Stimulated activated memory B cell treated with anti-CD40 and anti-IgM and Interleukin-4, amounts not matched to agents 10 μg/mL and 1 μg/mL and 100 μg/mL, for 72 hours (primary cell): ENCODE measurements at regions not wholly inside any gene's neighbourhood (a gene's known extent, or its start where the extent isn't known, plus 50 kb on each side); places are given as distances from the start of the nearest gene placed in this dataset.
"Not testable (repeated sequence)": the region's sequence is repeated elsewhere in the genome, so short reads cannot be mapped to it uniquely, and the experiment has no call there.

ENCODE experiments used
- ATAC-seq: fragments of 150-1000 bp; cut with Tn5 transposase; 2 replicates; pipeline ENCODE4 v1.10.0; 2021
- H3K27ac Mint-ChIP-seq: one replicate; pipeline ENCODE4 v1.8.0; 2022; ENCODE audit warnings: mild to moderate bottlenecking, mixed read lengths
- H3K27me3 Mint-ChIP-seq: one replicate; pipeline ENCODE4 v1.8.0; 2022; ENCODE audit warnings: mixed read lengths
- H3K36me3 Mint-ChIP-seq: one replicate; pipeline ENCODE4 v1.8.0; 2022; ENCODE audit warnings: mixed read lengths
- H3K4me1 Mint-ChIP-seq: one replicate; pipeline ENCODE4 v1.8.0; 2022; ENCODE audit warnings: mixed read lengths
- H3K4me3 Mint-ChIP-seq: one replicate; pipeline ENCODE4 v1.8.0; 2022; ENCODE audit warnings: mild to moderate bottlenecking, moderate library complexity, mixed read lengths
- H3K9me3 Mint-ChIP-seq: one replicate; pipeline ENCODE4 v1.8.0; 2022; ENCODE audit warnings: mixed read lengths

DNA sequence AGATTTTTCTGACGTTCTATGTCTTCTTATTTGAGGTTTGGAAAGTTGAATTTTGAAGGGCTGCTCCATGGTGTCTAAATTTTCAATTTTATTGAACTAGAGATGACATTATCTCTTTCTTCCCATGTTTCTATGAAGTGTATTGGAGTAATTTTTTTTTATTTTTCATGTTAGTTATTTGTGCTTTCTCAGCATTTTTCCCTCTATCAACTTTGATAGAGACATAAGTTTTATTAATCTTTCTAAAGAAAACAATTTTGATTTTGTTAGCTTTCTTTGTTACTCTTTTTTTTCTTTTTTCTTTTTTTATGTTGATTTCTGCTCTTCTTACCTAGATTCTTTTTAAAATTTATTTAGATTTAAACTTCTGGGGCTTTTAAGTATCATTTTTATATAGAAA lies 1694.8 kb downstream of the PCDH9 start:
- Mint-ChIP-seq H3K36me3 (no peaks in the 10 kb centered on the region), H3K27me3 (no peaks in the 10 kb centered on the region), H3K4me1 (no peaks in the 10 kb centered on the region), H3K27ac (no peak overlapping the region), H3K4me3 (no peak overlapping the region), H3K9me3 (peaks cover 3% of the 10 kb centered on the region)
- no peak for ATAC-seq

DNA sequence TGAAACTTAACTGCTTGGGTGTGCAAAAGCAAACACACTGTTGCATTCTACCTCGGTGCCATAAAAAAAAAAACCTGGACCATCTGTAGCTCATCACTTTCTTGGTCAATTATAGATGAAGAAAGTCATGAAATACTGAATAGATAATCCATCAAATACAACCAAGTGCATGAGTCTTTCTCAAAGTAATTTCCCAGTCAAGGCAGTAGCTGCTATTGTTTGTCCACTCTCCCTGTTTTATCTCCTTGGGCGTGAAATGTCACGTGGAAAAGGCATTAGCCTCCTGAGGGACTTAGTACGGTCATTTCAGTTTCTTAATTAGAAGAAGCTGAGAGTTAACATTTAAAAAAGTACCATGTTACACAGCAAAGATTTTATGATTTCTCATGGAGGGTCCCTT lies 1697.9 kb downstream of the PCDH9 start:
- no peaks in the 10 kb centered on the region for H3K27me3 Mint-ChIP-seq
- H3K36me3 Mint-ChIP-seq: no peaks in the 10 kb centered on the region
- no peak overlapping the region for H3K4me3 Mint-ChIP-seq
- H3K9me3 Mint-ChIP-seq: peaks cover 11% of the 10 kb centered on the region
- ATAC-seq: no peak
- H3K27ac Mint-ChIP-seq: no peak overlapping the region
- H3K4me1 Mint-ChIP-seq: no peaks in the 10 kb centered on the region

DNA sequence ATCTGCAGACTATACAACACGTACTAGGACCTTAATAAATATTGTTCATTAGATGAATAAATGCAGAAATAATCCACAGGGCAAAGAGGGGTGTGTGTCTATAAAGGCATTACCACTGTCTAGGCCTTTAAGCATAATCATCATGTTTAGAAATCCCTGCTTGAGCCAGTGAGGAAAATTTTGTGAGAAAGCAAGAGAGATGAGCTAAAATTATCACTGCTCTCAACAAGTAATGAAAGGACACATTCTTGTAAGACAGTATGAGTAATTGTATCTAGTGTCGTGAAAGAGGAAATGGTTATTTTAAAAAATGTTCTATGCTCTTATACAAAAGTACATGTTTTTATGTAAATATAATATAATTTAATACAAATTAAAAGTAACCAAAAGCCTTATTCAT lies 1699.4 kb downstream of the PCDH9 start:
- Mint-ChIP-seq H3K36me3 (no peaks in the 10 kb centered on the region), H3K4me3 (no peak overlapping the region), H3K27me3 (no peaks in the 10 kb centered on the region), H3K27ac (no peak overlapping the region), H3K9me3 (peaks cover 14% of the 10 kb centered on the region), H3K4me1 (no peaks in the 10 kb centered on the region)
- ATAC-seq: no peak

DNA sequence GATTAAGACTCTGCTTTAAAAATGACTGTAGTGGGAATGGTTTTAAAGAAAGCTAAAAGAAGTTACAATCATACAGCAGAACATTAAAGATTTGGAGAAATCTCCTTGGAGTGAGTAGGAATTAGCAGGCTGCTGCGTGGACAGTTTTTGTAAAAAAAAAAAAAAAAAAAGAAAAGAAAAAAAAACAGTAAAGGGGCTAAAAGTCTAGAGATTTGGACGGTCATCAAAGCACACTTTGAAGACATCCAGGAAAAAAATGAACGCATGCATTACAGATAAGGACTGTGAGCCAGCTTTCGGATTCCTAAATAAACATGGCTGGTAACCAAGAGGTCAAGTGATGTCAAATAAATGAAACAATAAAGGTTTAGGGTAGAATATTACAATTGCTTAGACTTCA lies 1700.6 kb downstream of the PCDH9 start:
- Mint-ChIP-seq H3K36me3 (no peaks in the 10 kb centered on the region), H3K4me3 (no peak overlapping the region), H3K27me3 (no peaks in the 10 kb centered on the region), H3K9me3 (peaks cover 20% of the 10 kb centered on the region), H3K4me1 (no peaks in the 10 kb centered on the region), H3K27ac (no peak overlapping the region)
- no peak for ATAC-seq

DNA sequence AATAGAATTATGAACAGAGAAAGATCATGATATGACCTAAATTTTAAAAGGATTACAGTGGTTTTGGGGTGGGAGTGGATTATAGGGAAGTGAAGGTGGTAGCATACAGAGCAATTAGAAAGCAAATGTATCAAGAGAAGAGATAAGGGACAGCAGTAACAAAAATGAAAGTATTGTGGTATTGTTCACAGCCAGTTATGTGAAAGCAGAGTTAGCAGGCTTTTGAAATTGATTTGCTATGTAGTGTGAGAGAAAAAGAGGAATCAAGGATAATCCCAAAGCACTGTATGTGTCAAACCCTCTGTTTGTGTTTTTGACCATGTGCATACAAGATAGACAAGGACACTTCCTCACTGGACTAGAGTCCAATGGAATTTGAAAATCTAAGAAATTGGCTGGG lies 1721.4 kb downstream of the PCDH9 start:
- Mint-ChIP-seq H3K27me3 (no peaks in the 10 kb centered on the region), H3K9me3 (peaks cover 6% of the 10 kb centered on the region), H3K27ac (no peak overlapping the region), H3K4me3 (no peak overlapping the region), H3K4me1 (no peaks in the 10 kb centered on the region), H3K36me3 (no peaks in the 10 kb centered on the region)
- ATAC-seq: no peak

DNA sequence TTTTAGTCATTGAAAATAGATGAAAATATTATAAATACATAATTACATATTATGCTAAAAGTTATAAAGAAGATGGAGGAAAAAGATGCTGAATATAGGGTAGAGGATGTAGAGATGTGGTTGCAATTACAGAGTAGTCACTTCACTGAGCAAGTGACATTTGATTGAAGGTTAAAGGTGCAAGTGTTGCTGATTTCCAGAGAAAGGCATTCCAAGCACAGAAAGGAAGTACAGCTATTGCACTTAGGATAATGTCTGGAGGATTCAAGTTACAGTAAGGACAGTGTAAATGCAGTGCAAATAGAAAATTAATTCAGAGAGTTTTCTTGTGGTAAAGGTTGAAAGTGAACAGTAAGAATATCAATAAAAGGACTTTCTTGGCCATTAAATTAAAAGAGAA lies 1721.8 kb downstream of the PCDH9 start:
- H3K27ac Mint-ChIP-seq: no peak overlapping the region
- no peaks in the 10 kb centered on the region for H3K36me3 Mint-ChIP-seq
- no peaks in the 10 kb centered on the region for H3K27me3 Mint-ChIP-seq
- no peaks in the 10 kb centered on the region for H3K4me1 Mint-ChIP-seq
- H3K4me3 Mint-ChIP-seq: no peak overlapping the region
- peaks cover 5% of the 10 kb centered on the region for H3K9me3 Mint-ChIP-seq
- ATAC-seq: no peak

DNA sequence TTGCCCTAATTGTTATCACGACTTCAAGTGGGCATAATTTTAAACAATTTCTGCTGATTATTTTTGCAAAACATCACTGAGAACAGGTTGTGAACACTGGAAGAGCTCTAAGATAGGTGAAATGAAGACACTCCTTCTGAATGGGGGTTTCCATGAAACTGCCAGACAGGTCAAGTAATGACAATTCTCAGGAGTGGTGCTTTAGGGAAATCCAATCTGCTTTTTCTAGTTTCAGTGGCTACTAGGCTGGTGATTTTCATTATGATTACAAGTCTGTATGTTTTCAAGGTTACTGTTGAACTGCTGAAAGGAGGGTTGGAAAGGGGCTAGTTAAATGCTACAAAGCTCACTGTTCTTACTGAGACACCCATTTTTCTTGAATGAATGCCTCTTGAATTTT lies 1724.2 kb downstream of the PCDH9 start:
- no peak overlapping the region for H3K4me3 Mint-ChIP-seq
- H3K9me3 Mint-ChIP-seq: peaks cover 6% of the 10 kb centered on the region
- no peaks in the 10 kb centered on the region for H3K27me3 Mint-ChIP-seq
- no peaks in the 10 kb centered on the region for H3K36me3 Mint-ChIP-seq
- ATAC-seq: no peak
- H3K4me1 Mint-ChIP-seq: no peaks in the 10 kb centered on the region
- no peak overlapping the region for H3K27ac Mint-ChIP-seq

DNA sequence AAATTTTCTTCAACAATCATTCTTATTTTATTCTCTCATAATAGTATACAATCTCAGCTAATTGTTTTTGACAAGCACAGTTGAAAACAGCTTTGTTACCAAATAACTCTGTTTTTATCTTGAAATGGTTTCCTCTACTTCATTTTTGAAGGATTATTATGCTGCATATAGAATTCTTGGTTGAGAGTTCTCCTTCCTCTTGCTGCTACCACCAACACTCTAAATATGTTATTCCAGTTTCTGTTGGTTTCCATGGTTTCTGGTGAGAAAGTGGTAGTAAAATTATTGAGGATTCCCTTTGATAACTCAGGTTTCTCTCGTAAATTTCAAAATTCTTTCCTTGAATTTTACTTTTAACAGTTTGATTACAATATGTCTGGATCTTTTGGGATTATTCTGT lies 1725.9 kb downstream of the PCDH9 start:
- H3K27me3 Mint-ChIP-seq: no peaks in the 10 kb centered on the region
- H3K4me3 Mint-ChIP-seq: no peak overlapping the region
- H3K27ac Mint-ChIP-seq: no peak overlapping the region
- H3K9me3 Mint-ChIP-seq: peaks cover 6% of the 10 kb centered on the region
- H3K36me3 Mint-ChIP-seq: no peaks in the 10 kb centered on the region
- no peaks in the 10 kb centered on the region for H3K4me1 Mint-ChIP-seq
- no peak for ATAC-seq

DNA sequence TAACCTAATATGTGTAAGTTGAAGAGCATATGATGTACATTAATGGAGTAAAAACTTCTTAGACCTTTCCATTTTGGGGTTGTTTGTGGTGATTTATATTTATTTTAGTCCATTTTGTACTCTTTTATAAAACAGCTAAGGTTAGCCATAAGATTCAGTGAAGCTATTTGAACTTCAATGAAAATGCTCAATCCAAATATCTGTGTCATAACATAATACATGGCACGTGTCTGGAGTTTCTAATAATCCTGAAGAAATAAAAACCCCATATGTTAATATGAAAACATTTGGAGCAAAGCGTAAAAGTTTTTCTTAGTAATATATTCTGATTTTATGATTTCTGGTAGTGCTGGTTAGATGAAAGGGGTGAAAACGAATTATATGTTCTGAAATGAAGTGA lies 1729.7 kb downstream of the PCDH9 start:
- no peak for ATAC-seq
- Mint-ChIP-seq H3K36me3 (no peaks in the 10 kb centered on the region), H3K27ac (no peak overlapping the region), H3K9me3 (peaks cover 6% of the 10 kb centered on the region), H3K4me1 (no peaks in the 10 kb centered on the region), H3K27me3 (no peaks in the 10 kb centered on the region), H3K4me3 (no peak overlapping the region)

DNA sequence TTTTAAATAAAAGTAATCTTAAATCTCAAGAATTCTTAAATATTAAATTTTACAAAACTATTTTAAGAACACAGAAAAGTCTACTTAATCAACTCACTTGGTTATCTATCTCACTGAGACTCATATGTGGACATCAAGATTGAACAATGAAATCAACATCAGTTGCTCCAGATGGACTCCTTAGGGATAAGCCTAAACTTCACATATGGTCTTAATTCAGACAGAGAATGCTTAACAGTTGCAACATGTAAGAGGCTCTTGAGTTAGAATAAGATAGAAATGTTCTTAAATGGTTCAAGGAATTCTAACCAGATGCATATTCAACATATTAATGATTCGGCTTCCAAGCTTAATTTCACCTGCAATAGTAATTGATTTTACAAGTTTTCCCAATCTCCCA lies 1730.9 kb downstream of the PCDH9 start:
- H3K9me3 Mint-ChIP-seq: peaks cover 3% of the 10 kb centered on the region
- no peak for ATAC-seq
- H3K27me3 Mint-ChIP-seq: no peaks in the 10 kb centered on the region
- H3K27ac Mint-ChIP-seq: no peak overlapping the region
- H3K4me1 Mint-ChIP-seq: no peaks in the 10 kb centered on the region
- H3K36me3 Mint-ChIP-seq: no peaks in the 10 kb centered on the region
- H3K4me3 Mint-ChIP-seq: no peak overlapping the region

DNA sequence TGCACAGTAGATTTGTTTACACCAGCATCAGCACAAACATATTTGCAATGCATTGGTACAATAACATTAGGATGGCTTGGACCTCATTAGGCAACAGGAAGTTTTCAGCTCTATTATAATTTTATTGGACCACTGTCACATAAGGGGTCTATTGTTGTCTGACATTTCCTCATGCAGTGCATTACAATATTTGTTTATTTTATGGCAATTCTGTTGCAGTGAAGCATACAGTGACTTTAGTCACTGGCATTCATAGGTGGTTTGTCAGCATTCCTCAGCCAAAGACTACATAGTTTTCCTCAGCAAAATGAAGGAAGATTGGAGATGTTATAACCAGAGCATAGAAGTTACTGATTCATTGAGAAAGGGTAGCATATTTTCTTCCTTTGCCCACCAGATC lies 1732.9 kb downstream of the PCDH9 start:
- no peaks in the 10 kb centered on the region for H3K36me3 Mint-ChIP-seq
- H3K27ac Mint-ChIP-seq: no peak overlapping the region
- H3K27me3 Mint-ChIP-seq: no peaks in the 10 kb centered on the region

DNA sequence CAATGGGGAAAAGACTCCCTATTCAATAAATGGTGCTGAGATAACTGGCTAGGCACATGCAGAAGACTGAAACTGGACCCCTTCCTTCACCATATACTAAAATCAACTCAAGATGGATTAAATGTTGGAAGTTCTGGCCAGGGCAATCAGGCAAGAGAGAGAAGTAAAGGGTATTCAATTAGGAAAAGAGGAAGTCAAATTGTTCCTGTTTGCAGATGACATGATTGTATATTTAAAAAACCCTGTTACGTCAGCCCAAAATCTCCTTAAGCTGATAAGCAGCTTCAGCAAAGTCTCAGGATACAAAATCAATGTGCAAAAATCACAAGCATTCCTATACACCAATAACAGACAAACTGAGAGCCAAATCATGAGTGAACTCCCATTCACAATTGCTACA lies 1739.4 kb downstream of the PCDH9 start:
- H3K27me3 Mint-ChIP-seq, H3K4me3 Mint-ChIP-seq, H3K4me1 Mint-ChIP-seq, H3K36me3 Mint-ChIP-seq, H3K27ac Mint-ChIP-seq, ATAC-seq: not testable (repeated sequence)
- H3K9me3 Mint-ChIP-seq: peaks cover 11% of the 10 kb centered on the region

More for the DNA sequence above, 1732.9 kb downstream of the PCDH9 start:
- Mint-ChIP-seq H3K4me3 (no peak overlapping the region), H3K9me3 (no peaks in the 10 kb centered on the region), H3K4me1 (no peaks in the 10 kb centered on the region)
- ATAC-seq: no peak

DNA sequence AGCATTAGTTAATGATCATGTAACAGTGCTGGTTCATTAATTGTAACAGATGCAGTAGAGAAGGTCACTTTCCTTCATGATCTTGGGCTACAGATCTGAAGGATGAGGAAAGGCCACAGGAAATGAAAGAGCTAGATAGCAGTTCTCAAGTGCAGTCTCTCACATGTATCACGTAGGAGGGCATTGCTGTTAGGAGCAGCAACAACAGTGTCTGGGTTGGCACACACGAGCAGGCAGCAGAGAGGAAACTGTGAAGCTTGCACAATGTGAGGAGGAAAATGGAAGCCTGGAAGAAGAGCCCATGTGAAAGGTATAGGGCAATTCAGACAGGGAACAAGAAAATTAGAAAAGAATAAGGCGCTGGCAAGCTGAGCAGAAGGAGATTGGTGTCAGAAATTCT lies 1741.5 kb downstream of the PCDH9 start:
- no peaks in the 10 kb centered on the region for H3K27me3 Mint-ChIP-seq
- H3K9me3 Mint-ChIP-seq: peaks cover 11% of the 10 kb centered on the region
- H3K4me1 Mint-ChIP-seq: no peaks in the 10 kb centered on the region
- H3K27ac Mint-ChIP-seq: no peak overlapping the region
- H3K4me3 Mint-ChIP-seq: no peak overlapping the region
- H3K36me3 Mint-ChIP-seq: no peaks in the 10 kb centered on the region
- ATAC-seq: no peak

DNA sequence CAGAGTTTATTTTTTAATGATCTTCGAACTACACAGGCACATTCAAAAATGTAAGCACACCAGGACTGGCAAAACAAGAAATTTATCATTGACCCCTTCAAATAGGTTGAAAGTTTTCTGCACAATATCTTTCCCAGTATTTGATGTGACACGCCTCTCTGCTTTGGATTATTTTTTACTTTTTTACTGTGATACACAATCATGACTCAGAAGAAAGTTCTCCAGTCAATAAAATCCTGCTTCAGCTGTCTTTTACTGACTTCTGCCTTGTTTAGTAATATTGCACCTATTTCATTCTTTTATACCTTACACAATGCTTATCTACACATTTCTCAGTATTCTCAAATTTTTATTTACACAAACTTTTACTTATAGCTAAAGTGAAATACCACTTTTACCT lies 1750.4 kb downstream of the PCDH9 start:
- H3K27me3 Mint-ChIP-seq: no peaks in the 10 kb centered on the region
- H3K9me3 Mint-ChIP-seq: peaks cover 3% of the 10 kb centered on the region
- ATAC-seq: no peak
- H3K4me1 Mint-ChIP-seq: no peaks in the 10 kb centered on the region
- no peak overlapping the region for H3K27ac Mint-ChIP-seq
- no peaks in the 10 kb centered on the region for H3K36me3 Mint-ChIP-seq
- H3K4me3 Mint-ChIP-seq: no peak overlapping the region

DNA sequence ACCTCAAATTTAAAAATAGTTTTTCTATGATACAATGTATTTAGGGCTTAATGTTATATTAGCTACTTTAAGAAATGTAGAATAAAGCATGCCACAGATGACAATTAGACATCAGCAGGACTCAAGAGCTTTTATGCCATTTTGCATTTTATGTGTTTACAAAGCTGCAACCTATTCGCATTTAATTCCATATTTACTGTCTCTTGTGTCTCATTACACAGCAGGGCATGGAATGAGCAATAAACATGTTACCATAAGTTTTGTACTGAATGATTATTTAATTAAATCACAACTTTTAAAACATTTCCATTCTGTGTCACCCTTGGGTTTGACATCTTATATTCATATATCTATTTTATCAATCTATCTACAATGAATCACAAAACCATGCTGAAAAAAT lies 1756.9 kb downstream of the PCDH9 start:
- no peaks in the 10 kb centered on the region for H3K36me3 Mint-ChIP-seq
- peaks cover 5% of the 10 kb centered on the region for H3K9me3 Mint-ChIP-seq
- H3K27ac Mint-ChIP-seq: no peak overlapping the region
- no peaks in the 10 kb centered on the region for H3K27me3 Mint-ChIP-seq
- H3K4me3 Mint-ChIP-seq: no peak overlapping the region
- H3K4me1 Mint-ChIP-seq: no peaks in the 10 kb centered on the region
- ATAC-seq: no peak

DNA sequence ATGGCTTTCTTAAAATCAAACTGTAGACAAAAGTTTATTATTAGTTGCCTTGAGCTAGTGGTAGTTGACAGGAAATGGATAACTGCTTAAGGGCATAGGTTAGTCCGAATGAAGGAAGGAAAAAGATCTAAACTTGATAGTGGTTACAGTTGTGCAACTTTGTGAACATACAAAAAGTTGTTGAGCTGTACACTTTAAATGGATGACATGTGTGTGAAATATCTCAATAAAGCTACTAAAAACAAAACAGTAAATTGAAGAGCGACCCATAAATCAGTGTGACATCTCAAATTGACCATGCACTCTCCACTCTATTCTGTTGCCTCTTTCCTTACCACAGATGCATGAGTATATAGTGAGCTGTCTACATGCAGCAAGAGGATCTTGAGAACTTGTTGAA lies 1757.8 kb downstream of the PCDH9 start:
- H3K27me3 Mint-ChIP-seq: no peaks in the 10 kb centered on the region
- peaks cover 5% of the 10 kb centered on the region for H3K9me3 Mint-ChIP-seq
- no peak overlapping the region for H3K27ac Mint-ChIP-seq
- H3K4me1 Mint-ChIP-seq: no peaks in the 10 kb centered on the region
- H3K36me3 Mint-ChIP-seq: no peaks in the 10 kb centered on the region
- no peak for ATAC-seq
- H3K4me3 Mint-ChIP-seq: no peak overlapping the region

DNA sequence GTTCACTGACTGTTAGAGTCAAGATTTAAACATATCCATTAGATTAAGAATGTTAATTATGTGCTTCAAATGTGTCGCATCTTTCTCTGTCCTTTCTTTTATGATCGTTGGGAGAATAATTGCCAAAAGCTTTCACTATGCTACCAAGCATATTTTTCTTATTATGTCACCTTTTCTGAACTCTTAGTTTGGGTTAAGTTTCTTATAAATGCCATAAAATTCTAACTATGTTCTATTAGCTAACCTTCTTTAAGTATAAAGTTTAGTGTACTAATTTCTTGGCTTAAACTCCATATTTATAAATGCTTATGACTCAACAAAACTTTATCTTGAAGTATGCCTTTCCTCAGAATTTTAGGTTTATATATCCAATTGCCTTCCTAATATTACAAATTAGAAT lies 1759.4 kb downstream of the PCDH9 start:
- no peaks in the 10 kb centered on the region for H3K4me1 Mint-ChIP-seq
- H3K27me3 Mint-ChIP-seq: no peaks in the 10 kb centered on the region

More for the DNA sequence above, 1759.4 kb downstream of the PCDH9 start:
- no peak for ATAC-seq
- Mint-ChIP-seq H3K36me3 (no peaks in the 10 kb centered on the region), H3K4me3 (no peak overlapping the region), H3K9me3 (peaks cover 8% of the 10 kb centered on the region), H3K27ac (no peak overlapping the region)
